ENCODE measurements at regions not wholly inside any gene's neighbourhood (a gene's known extent, or its start where the extent isn't known, plus 50 kb on each side); places are given as distances from the start of the nearest gene placed in this dataset.
"Not testable (repeated sequence)": the region's sequence is repeated elsewhere in the genome, so short reads cannot be mapped to it uniquely, and the experiment has no call there.

DNA sequence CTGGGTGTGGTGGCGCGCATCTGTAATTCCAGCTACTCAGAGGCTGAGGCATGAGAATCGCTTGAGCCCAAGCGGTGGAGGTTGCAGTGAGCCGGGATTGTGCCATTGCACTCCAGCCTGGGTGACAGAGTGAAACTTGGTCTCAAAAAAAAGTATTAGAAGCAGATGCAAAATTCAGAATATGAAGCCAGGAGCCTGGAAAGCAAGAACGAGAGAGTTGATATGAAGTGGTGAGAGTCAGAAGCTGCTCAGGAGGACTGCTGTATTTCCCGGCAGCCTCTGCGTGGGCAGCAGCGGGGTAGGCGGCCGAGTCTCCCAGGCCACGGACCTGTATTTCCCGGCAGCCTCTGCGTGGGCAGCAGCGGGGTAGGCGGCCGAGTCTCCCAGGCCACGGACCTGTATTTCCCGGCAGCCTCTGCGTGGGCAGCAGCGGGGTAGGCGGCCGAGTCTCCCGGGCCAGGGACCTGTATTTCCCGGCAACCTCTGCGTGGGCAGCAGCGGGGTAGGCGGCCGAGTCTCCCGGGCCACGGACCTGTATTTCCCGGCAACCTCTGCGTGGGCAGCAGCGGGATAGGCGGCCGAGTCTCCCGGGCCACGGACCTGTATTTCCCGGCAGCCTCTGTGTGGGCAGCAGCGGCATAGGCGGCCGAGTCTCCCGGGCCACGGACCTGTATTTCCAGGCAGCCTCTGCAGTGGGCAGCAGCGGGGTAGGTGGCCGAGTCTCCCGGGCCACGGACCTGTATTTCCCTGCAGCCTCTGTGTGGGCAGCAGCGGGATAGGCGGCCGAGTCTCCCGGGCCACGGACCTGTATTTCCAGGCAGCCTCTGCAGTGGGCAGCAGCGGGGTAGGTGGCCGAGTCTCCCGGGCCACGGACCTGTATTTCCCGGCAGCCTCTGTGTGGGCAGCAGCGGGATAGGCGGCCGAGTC lies 145.2 kb upstream of the PITRM1 start:
- TF ChIP-seq EP300 (IDR thresholded peaks at IDR 0.05; ENCODE audit: low read depth); POLR2AphosphoS5 (IDR thresholded peaks at IDR 0.05): not testable (repeated sequence)
- TF ChIP-seq, protein P1, sequence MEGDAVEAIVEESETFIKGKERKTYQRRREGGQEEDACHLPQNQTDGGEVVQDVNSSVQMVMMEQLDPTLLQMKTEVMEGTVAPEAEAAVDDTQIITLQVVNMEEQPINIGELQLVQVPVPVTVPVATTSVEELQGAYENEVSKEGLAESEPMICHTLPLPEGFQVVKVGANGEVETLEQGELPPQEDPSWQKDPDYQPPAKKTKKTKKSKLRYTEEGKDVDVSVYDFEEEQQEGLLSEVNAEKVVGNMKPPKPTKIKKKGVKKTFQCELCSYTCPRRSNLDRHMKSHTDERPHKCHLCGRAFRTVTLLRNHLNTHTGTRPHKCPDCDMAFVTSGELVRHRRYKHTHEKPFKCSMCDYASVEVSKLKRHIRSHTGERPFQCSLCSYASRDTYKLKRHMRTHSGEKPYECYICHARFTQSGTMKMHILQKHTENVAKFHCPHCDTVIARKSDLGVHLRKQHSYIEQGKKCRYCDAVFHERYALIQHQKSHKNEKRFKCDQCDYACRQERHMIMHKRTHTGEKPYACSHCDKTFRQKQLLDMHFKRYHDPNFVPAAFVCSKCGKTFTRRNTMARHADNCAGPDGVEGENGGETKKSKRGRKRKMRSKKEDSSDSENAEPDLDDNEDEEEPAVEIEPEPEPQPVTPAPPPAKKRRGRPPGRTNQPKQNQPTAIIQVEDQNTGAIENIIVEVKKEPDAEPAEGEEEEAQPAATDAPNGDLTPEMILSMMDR (IDR thresholded peaks at IDR 0.05) = not testable (repeated sequence)

Measured in transverse colon (tissue), 4 donors.